ENCODE measurements at regions not wholly inside any gene's neighbourhood (a gene's known extent, or its start where the extent isn't known, plus 50 kb on each side); places are given as distances from the start of the nearest gene placed in this dataset.

DNA sequence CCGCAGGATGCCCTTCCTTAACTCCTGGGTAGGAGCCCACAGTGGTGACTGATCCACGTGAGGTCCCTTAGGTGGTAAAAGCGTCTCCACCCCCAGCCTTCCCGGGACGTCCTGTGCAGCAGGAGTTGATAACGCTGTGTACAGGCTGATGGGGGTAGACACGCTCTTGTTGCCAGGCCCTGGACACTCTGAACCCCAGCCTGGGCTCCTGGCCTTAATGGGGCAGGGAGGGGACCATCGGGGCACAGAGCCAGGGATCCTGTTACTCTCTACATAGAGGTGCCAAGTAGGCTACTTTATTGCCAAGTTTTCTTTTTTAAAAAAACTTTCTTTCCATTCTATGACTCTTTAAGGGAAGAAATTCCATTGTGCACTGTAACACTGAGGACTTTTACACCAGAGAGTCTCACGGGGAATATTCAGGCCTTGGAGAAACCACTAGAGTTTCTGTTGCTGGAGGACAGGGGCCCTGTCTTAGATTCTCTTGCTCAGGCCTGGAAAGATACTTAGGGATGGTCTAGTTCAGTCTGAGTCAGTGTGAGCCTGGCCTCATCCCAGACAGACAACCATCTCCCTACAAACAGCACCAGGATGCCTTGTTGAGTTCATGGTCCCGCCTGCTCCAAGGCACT lies 104.3 kb upstream of the RNU6-1 start (continued):
- TF ChIP-seq, protein P1, sequence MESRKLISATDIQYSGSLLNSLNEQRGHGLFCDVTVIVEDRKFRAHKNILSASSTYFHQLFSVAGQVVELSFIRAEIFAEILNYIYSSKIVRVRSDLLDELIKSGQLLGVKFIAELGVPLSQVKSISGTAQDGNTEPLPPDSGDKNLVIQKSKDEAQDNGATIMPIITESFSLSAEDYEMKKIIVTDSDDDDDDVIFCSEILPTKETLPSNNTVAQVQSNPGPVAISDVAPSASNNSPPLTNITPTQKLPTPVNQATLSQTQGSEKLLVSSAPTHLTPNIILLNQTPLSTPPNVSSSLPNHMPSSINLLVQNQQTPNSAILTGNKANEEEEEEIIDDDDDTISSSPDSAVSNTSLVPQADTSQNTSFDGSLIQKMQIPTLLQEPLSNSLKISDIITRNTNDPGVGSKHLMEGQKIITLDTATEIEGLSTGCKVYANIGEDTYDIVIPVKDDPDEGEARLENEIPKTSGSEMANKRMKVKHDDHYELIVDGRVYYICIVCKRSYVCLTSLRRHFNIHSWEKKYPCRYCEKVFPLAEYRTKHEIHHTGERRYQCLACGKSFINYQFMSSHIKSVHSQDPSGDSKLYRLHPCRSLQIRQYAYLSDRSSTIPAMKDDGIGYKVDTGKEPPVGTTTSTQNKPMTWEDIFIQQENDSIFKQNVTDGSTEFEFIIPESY (IDR thresholded peaks at IDR 0.05; ENCODE audit: extremely low read depth, insufficient replicate concordance, low read length), result no peak
- TF ChIP-seq TCF7L2 (IDR thresholded peaks at IDR 0.05; ENCODE audit: borderline replicate concordance, extremely low read depth, insufficient read depth, insufficient read length) (no peak), POLR2A (IDR thresholded peaks at IDR 0.05; ENCODE audit: borderline replicate concordance, extremely low read depth, insufficient read depth, insufficient read length) (no peak), RAD21 (IDR thresholded peaks at IDR 0.05; ENCODE audit: low read depth) (no peak), YY1 (IDR thresholded peaks at IDR 0.05; ENCODE audit: extremely low read depth, insufficient replicate concordance, low read depth, low read length) (no peak), EGR1 (IDR thresholded peaks at IDR 0.05; ENCODE audit: low read depth) (no peak)
- TF ChIP-seq, protein P2, sequence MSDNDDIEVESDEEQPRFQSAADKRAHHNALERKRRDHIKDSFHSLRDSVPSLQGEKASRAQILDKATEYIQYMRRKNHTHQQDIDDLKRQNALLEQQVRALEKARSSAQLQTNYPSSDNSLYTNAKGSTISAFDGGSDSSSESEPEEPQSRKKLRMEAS (IDR thresholded peaks at IDR 0.05), result no peak

DNA sequence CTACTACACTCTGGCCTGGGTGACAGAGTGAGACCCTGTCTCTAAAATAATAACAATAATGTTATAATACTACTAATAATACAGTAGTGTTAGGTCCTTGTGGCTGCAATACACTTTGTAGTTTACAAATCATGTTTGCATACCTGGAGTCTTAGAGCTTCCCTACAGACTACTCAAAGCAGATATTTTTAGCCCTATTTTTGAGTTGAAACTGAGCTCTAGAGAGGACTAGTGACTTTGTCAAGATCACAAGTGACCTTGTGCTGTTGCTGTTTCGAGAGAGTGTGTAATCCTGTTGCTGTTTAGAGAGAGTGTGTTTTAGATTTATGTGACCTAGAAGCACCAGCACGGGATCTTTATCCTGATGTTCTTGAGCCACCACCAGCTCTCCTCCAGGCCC lies 105.3 kb upstream of the RNU6-1 start:
- BruUV-seq (replicated peaks), result no TSS peak
- no peak overlapping the region for H3K4me3 ChIP-seq (replicated peaks in 1 of 2; ENCODE audit: low read depth in 1 of 2, low read length in 2 of 2)

More for the DNA sequence above, 105.3 kb upstream of the RNU6-1 start:
- no peak for ATAC-seq
- DNase-seq (ENCODE audit: low read depth, low spot score), result no peak
- no peak overlapping the region for H3K27ac ChIP-seq (ENCODE audit: low read depth, low read length)
- CTCF ChIA-PET, result no interaction called here
- no peaks in the 10 kb centered on the region for H4K20me1 ChIP-seq (ENCODE audit: insufficient read depth)
- H3K9me2 ChIP-seq (ENCODE audit: insufficient read depth), result no peaks in the 10 kb centered on the region
- H3K4me2 ChIP-seq (ENCODE audit: low read length), result no peak overlapping the region
- peaks cover 21 to 29% of the 10 kb centered on the region in 2 experiments for H3K4me1 ChIP-seq (ENCODE audit: control insufficient read depth in 1 of 2, insufficient read depth in 2 of 2, low read length in 2 of 2)
- H3K79me2 ChIP-seq (ENCODE audit: insufficient read depth, low read length), result no peaks in the 10 kb centered on the region
- intact Hi-C loops (cut with micrococcal nuclease), result no loop called here
- H2AFZ ChIP-seq (ENCODE audit: low read depth, low read length, poor library complexity, severe bottlenecking), result peak overlapping the region; percentile 23
- no peak overlapping the region for H3K9ac ChIP-seq (ENCODE audit: low read length)
- RAD21 ChIA-PET (ENCODE audit: low non-redundant PET in 1 of 2, low total read pairs in 2 of 2, uncharacterized antibody in 2 of 2, unreplicated experiment in 2 of 2), result no interaction called here
- H3K9me3 ChIP-seq (ENCODE audit: control insufficient read depth in 1 of 2, insufficient read depth in 1 of 2, low read depth in 1 of 2, low read length in 2 of 2), result no peaks in the 10 kb centered on the region
- TF ChIP-seq CEBPB (IDR thresholded peaks at IDR 0.05; ENCODE audit: low read depth) (no peak), SRF (IDR thresholded peaks at IDR 0.05; ENCODE audit: low read depth) (no peak), POLR2A (IDR thresholded peaks at IDR 0.05; ENCODE audit: borderline replicate concordance, extremely low read depth, insufficient read depth, insufficient read length) (no peak), CBX3 (IDR thresholded peaks at IDR 0.05; ENCODE audit: low read depth) (no peak), RAD21 (IDR thresholded peaks at IDR 0.05; ENCODE audit: low read depth) (no peak)
- TF ChIP-seq, protein P1 (IDR thresholded peaks at IDR 0.05; ENCODE audit: extremely low read depth, insufficient replicate concordance, low read length), result no peak
- TF ChIP-seq, protein P3, sequence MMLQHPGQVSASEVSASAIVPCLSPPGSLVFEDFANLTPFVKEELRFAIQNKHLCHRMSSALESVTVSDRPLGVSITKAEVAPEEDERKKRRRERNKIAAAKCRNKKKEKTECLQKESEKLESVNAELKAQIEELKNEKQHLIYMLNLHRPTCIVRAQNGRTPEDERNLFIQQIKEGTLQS (IDR thresholded peaks at IDR 0.05), result no peak
- TF ChIP-seq, protein P4, sequence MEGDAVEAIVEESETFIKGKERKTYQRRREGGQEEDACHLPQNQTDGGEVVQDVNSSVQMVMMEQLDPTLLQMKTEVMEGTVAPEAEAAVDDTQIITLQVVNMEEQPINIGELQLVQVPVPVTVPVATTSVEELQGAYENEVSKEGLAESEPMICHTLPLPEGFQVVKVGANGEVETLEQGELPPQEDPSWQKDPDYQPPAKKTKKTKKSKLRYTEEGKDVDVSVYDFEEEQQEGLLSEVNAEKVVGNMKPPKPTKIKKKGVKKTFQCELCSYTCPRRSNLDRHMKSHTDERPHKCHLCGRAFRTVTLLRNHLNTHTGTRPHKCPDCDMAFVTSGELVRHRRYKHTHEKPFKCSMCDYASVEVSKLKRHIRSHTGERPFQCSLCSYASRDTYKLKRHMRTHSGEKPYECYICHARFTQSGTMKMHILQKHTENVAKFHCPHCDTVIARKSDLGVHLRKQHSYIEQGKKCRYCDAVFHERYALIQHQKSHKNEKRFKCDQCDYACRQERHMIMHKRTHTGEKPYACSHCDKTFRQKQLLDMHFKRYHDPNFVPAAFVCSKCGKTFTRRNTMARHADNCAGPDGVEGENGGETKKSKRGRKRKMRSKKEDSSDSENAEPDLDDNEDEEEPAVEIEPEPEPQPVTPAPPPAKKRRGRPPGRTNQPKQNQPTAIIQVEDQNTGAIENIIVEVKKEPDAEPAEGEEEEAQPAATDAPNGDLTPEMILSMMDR (IDR thresholded peaks at IDR 0.05 in 2 of 3, conservative IDR thresholded peaks at IDR 0.05 in 1 of 3; ENCODE audit: borderline replicate concordance in 1 of 3, insufficient read depth in 1 of 3, low read depth in 2 of 3, low read length in 2 of 3), result no peak
- POLR2A ChIA-PET, result interaction anchor here (1.0 kb wide), 1 partner anchor 16 kb away, joined by 5 read pairs; no protein-coding TSS in a partner anchor
- no peaks in the 10 kb centered on the region for H3K36me3 ChIP-seq (ENCODE audit: control insufficient read depth in 1 of 2, insufficient read depth in 2 of 2, low read length in 2 of 2)
- no peaks in the 10 kb centered on the region for H3K27me3 ChIP-seq (ENCODE audit: insufficient read depth, low read length)

Measured in HCT116 (cell line).